T-helper 22 cell (primary cell): ENCODE measurements at regions not wholly inside any gene's neighbourhood (a gene's known extent, or its start where the extent isn't known, plus 50 kb on each side); places are given as distances from the start of the nearest gene placed in this dataset.

Experiments used
- DNase-seq: peaks from one replicate; pipeline ENCODE4 v3.0.0-alpha.2; 2020; ENCODE audit warnings: low read depth

- no peak for DNase-seq
These were observed 413.2 kb downstream of the CDH26 start for GRCh38 chr20:60371384-60371783.

GRCh38 chr20:60372275-60372674 is 414.1 kb downstream of the CDH26 start:
- no peak for DNase-seq

GRCh38 chr20:60372822-60373221 is 414.6 kb downstream of the CDH26 start:
- no peak for DNase-seq

DNA sequence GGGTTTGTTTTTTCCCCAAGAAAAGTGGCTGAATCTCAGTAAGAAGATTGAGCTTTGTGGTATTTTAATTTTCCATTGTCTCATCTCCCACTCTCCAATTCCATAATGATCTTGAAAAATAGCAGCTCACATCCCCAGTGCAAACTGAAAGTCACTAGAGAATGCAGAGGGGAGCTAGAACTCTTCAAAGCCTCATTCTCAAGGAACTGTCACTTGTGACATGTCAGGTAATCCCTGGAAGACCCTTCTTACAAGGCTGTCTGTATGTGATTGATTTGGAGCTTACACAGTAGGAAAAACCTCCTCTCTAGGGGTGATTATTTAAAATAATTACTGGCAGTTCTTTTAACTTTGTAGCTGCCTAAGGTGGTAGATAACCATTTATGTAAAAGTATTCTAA is 420.4 kb downstream of the CDH26 start:
- no peak for DNase-seq

DNA sequence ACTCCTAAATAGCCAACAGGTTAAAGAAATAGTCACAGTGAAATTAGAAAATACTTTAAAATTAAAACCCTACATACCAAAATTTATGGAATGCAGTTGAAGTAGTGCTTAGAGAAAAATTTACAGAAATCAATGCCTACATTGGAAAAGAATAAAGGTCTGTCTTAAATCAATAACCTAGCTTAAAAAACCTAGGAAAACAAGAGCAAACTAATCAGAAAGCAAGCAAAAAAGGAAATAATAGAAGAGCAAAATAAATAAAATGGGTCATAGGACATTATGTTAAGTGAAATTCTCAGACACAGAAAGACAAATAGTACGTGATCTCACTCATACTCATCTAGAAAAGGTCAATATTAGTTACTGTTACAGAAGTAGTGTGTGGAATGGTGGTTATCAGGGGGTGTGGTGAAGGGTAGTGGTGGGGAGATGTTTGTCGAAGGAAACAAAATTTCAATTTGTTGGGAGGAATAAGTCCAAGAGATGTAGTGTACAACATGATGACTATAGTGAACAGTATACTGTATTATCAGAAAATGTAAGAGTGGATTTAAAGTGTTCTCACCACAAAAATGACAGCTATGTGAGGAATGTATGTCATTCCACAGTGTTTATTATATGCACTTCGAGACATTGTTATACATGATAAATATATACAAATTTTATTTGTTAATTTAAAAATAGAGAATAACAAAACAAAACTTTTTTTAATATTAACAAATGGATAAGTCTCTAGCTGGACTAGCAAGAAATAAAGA is 423.6 kb downstream of the CDH26 start:
- no peak for DNase-seq

- no peak for DNase-seq
These were observed 431.2 kb downstream of the CDH26 start for GRCh38 chr20:60389441-60389840.

DNA sequence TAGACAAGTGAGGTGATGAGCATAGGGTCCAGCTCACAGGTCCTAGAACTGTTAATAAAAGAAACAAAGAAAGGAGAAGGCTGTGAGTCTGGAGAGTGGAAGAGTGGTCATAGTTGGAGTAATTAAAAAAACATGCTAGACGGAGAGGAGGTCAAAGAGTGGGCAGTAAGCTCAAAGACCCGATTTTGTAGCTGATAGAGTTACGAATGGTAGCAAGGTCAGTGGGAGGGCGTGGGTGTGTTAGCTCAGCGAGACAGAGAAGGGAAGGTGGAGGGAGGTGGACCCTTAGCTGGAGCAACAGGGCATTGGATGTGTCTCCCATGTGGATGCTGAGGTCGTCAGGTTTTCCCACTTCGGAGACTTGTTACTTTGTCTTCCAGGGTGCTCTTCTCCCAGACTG is 431.7 kb downstream of the CDH26 start:
- no peak for DNase-seq

- no peak for DNase-seq
These were observed 437.8 kb downstream of the CDH26 start for GRCh38 chr20:60395991-60396390.

GRCh38 chr20:60400567-60400966 is 442.3 kb downstream of the CDH26 start:
- DNase-seq: no peak

- no peak for DNase-seq
These were observed 444.2 kb downstream of the CDH26 start for GRCh38 chr20:60402189-60403058.

GRCh38 chr20:60403105-60403741 is 445.0 kb downstream of the CDH26 start:
- no peak for DNase-seq

DNA sequence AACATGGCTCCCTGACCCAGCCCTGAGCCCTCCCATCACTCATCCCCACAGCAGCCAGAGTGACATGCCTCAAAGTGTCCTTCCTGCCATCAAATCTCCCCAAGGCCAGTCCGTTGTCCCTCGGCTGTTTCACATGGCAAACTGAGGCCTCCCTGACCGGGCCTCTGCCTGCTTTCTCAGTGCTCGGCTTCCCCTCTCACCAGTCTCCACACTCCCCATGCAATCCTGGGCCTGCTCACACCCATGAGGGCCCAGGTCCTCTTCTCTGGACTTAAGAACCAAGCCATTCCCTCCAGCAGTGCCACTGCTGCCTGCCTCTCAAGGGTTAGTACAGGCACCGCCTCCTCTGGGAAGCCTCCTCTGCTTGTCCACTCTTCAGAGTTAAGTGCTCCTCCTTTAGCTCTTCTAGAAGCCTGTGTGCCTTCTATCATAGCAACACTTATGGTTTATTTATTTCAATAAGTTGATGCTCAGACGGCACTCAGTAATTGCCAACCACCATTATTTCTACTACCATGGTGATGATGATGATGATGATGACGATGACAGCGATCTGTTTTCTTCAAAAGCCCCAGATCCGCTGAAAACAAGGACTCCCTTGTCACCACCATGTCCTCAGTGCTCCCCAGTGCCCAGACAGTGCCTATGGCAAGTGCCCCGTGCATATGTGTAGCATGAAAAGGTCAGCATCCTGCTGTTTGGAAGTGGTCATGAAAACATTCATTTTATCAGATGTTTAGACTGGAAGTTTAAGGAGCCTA is 449.0 kb downstream of the CDH26 start:
- no peak for DNase-seq

GRCh38 chr20:60407938-60408337 is 449.7 kb downstream of the CDH26 start:
- DNase-seq: no peak

DNA sequence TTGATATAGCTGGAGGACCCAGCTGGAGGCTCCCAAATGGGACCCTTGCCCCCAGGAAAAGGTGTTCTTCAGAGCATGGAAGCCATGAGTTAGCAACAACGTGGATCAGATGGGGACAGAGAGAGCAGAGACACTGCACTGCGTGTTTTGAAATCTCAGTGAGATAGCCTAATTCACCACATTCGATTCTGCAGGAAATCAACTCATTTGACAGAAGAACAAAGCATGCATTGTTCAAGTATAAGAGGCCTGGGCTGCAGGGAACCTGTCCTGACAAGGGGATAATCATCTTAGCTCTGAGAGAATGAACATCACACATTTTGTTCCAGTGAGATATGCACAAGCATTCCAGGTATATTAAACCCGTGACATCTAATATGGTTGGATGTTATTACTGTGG is 450.2 kb downstream of the CDH26 start:
- DNase-seq: no peak

DNA sequence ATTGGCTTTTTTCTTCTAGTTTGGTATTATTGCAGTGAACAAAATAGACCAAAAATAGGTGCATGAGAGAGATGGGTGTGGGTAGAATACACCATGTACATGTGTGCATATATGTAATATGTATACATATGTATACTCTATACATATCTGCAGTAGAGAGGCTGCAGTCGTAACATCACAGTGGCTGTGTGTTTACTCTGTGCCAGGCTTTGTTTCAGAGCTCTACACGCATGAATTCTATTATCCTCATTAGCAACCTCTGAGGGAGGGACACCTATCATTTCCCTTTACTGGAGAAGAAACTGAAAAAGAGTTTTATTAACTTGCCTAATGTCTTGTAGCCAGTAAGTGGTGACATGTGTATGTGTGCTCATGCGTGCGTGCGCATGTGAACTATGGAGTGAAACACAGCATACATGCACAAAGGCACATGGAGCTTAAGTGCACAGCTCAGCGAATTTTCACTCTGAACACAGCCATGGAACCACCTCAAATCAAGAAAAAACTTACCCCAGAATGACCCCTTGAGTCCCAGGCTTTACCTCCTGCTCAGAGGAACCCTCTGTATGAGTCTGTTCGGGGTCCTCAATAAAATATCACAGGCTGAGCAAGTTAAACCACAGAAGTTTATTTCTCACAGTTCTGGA is 452.5 kb downstream of the CDH26 start:
- no peak for DNase-seq

DNA sequence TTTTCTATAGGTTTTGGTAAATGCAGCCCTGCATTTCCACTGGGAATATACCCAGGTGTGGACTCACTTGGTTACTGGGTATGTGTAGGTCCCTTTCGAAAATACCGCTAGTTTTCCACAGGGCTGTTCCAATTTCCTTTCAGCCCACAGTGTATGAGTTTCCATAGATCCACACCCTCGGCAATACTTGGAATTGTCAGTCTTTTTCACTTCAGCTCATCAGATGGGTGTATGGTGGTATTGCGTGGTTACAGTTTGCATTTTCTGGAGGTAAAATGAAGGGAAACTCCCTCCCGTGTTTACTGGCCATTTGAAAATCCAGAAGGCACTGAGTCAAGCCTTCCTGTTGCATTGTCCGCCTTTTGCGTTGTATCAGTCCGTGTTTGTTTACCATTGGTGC is 453.6 kb downstream of the CDH26 start:
- no peak for DNase-seq

GRCh38 chr20:60420676-60421229 is 462.5 kb downstream of the CDH26 start:
- DNase-seq: no peak

GRCh38 chr20:60422848-60423247 is 464.6 kb downstream of the CDH26 start:
- no peak for DNase-seq

GRCh38 chr20:60424267-60424902 is 466.2 kb downstream of the CDH26 start:
- DNase-seq: no peak

GRCh38 chr20:60427516-60427915 is 469.3 kb downstream of the CDH26 start:
- no peak for DNase-seq

GRCh38 chr20:60428651-60429050 is 470.4 kb downstream of the CDH26 start:
- no peak for DNase-seq
